Mammary epithelial cell (primary cell): ENCODE measurements at regions not wholly inside any gene's neighbourhood (a gene's known extent, or its start where the extent isn't known, plus 50 kb on each side); places are given as distances from the start of the nearest gene placed in this dataset.

Experiments
- CTCF ChIP-seq, 2 donors: IDR thresholded peaks in 1 of 2; conservative IDR thresholded peaks in 1 of 2; 2 replicates each; pipeline ENCODE4 v1.5.1; 2011 to 2012; ENCODE audit warnings: inconsistent platforms in 2 of 2, low read length in 2 of 2, mild to moderate bottlenecking in 2 of 2, control low read depth in 1 of 2, low read depth in 1 of 2; ENCODE audit not compliant: insufficient read depth in 1 of 2; ENCODE audit errors: extremely low read depth in 1 of 2
- EZH2 ChIP-seq: IDR thresholded peaks from 2 replicates; pipeline ENCODE4 v1.6.1; 2012; ENCODE audit warnings: low read length, inconsistent platforms, borderline replicate concordance

GRCh38 chr14:106026026-106026425 lies 499.6 kb downstream of the TMEM121 start:
- TF ChIP-seq EZH2: no peak
- TF ChIP-seq CTCF (conservative IDR thresholded peaks at IDR 0.05 in 1 of 2, IDR thresholded peaks at IDR 0.05 in 1 of 2; ENCODE audit: extremely low read depth in 1 of 2, insufficient read depth in 1 of 2, low read depth in 1 of 2, low read length in 2 of 2): no peak
